RWPE2 (cell line): ENCODE measurements at regions not wholly inside any gene's neighbourhood (a gene's known extent, or its start where the extent isn't known, plus 50 kb on each side); places are given as distances from the start of the nearest gene placed in this dataset.

Experiments
- ATAC-seq: fragments of 200-7000 bp; cut with Tn5 transposase; 3 replicates; pipeline ENCODE4 v1.9.1; 2021; ENCODE audit warnings: low read depth
- DNase-seq: peaks from one replicate; pipeline ENCODE4 v3.0.0-alpha.2; 2020; ENCODE audit warnings: low spot score
- H3K27ac ChIP-seq: fragments of 450-650 bp; 2 replicates; pipeline ENCODE4 v1.5.1; 2017; ENCODE audit warnings: mild to moderate bottlenecking; ENCODE audit not compliant: poor library complexity, severe bottlenecking
- H3K27me3 ChIP-seq: fragments of 250-450 bp; sonication (Bioruptor Pico); 2 replicates; pipeline ENCODE4 v1.5.1; 2021; ENCODE audit warnings: mild to moderate bottlenecking, moderate library complexity; ENCODE audit not compliant: insufficient read depth, poor library complexity, severe bottlenecking
- H3K36me3 ChIP-seq: fragments of 250-450 bp; sonication (Bioruptor Pico); 2 replicates; pipeline ENCODE4 v1.5.1; 2020; ENCODE audit warnings: low read depth, mild to moderate bottlenecking, moderate library complexity
- H3K4me1 ChIP-seq: fragments of 250-450 bp; sonication (Bioruptor Pico); 2 replicates; pipeline ENCODE4 v1.5.1; 2021; ENCODE audit warnings: mild to moderate bottlenecking, moderate library complexity; ENCODE audit not compliant: insufficient read depth, poor library complexity, severe bottlenecking
- H3K4me3 ChIP-seq: fragments of 250-450 bp; sonication (Bioruptor Pico); 2 replicates; pipeline ENCODE4 v1.5.1; 2021; ENCODE audit warnings: mild to moderate bottlenecking, moderate library complexity; ENCODE audit not compliant: severe bottlenecking
- H3K9me3 ChIP-seq: fragments of 250-450 bp; sonication (Bioruptor Pico); 2 replicates; pipeline ENCODE4 v1.5.1; 2021; ENCODE audit warnings: mild to moderate bottlenecking, moderate library complexity; ENCODE audit not compliant: severe bottlenecking
- TF ChIP-seq, protein P1 (sequence below): fragments of 450-650 bp; IDR thresholded peaks from one replicate; pipeline ENCODE4 v1.5.1; 2017; ENCODE audit warnings: mild to moderate bottlenecking, moderate library complexity; ENCODE audit not compliant: poor library complexity, severe bottlenecking

DNA sequence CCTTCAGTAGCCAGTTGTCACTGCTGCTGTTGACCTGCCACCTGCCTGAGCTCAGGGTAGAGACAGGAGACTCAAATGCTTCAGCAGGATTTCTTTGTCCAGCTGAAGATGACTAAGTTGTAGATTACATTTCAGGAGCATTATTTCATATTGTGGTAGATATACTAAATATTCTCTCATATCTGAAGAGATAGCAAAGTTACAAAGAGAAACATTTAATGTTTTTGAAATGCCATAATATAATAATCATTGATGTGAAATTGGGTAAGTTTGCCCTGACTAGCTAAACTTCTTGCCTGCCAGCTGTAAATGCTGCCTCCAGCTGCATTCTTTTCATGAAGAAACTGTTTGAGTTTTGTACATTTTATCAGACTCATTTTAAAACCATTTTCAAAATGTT lies 247.6 kb upstream of the CNKSR2 start:
- Histone ChIP-seq H3K4me3 (no peak overlapping the region), H3K27me3 (no peaks in the 10 kb centered on the region), H3K36me3 (no peaks in the 10 kb centered on the region), H3K27ac (no peak overlapping the region), H3K9me3 (no peaks in the 10 kb centered on the region), H3K4me1 (no peaks in the 10 kb centered on the region)
- ATAC-seq (no peak), DNase-seq (no peak)
- TF ChIP-seq, protein P1, sequence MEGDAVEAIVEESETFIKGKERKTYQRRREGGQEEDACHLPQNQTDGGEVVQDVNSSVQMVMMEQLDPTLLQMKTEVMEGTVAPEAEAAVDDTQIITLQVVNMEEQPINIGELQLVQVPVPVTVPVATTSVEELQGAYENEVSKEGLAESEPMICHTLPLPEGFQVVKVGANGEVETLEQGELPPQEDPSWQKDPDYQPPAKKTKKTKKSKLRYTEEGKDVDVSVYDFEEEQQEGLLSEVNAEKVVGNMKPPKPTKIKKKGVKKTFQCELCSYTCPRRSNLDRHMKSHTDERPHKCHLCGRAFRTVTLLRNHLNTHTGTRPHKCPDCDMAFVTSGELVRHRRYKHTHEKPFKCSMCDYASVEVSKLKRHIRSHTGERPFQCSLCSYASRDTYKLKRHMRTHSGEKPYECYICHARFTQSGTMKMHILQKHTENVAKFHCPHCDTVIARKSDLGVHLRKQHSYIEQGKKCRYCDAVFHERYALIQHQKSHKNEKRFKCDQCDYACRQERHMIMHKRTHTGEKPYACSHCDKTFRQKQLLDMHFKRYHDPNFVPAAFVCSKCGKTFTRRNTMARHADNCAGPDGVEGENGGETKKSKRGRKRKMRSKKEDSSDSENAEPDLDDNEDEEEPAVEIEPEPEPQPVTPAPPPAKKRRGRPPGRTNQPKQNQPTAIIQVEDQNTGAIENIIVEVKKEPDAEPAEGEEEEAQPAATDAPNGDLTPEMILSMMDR = no peak

DNA sequence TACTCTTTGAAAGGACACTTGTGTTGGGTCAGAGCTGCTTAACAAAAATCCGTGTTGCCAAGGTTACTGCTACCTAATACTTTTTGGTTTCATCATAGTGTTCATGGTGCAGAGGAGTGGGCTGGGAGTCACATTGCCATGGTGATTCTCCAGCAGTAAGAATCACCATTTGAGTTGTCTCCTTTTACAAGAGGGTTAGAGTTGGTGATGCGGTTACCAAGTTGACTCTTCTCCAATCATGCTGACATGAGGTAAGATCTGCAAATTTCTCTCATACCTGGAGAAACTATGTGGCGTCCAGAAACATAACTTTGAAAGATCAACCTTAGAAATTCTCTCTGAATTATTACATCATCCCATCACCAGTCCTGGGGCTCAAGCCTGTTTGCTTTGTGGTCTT lies 242.9 kb upstream of the CNKSR2 start:
- Histone ChIP-seq H3K4me3 (no peak overlapping the region), H3K9me3 (no peaks in the 10 kb centered on the region), H3K4me1 (no peaks in the 10 kb centered on the region), H3K27ac (no peak overlapping the region), H3K36me3 (no peaks in the 10 kb centered on the region), H3K27me3 (no peaks in the 10 kb centered on the region)
- ATAC-seq = no peak
- no peak for DNase-seq
- TF ChIP-seq, protein P1 = no peak

DNA sequence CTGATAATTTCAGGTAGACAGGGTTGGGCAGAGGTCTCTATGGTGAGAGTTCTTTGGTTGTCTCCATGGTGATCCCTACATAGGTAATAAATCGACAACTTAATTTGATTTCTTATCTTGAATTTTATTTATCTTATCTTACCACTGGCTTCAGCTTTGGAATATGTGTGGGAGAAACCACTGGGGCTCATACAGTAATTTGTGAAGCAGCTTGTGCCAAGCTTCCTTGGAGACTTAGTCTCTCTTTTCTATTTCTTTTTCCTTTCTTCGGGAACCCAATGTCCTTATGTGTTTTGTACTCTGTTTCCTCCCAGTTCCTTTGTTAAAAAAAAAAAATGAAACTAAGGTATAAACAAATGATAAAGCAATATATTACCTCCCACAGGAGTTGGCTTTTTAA lies 242.4 kb upstream of the CNKSR2 start:
- Histone ChIP-seq H3K27me3 (no peaks in the 10 kb centered on the region), H3K27ac (no peak overlapping the region), H3K9me3 (no peaks in the 10 kb centered on the region), H3K4me1 (no peaks in the 10 kb centered on the region), H3K36me3 (no peaks in the 10 kb centered on the region), H3K4me3 (no peak overlapping the region)
- TF ChIP-seq, protein P1 = no peak
- ATAC-seq (no peak), DNase-seq (no peak)

DNA sequence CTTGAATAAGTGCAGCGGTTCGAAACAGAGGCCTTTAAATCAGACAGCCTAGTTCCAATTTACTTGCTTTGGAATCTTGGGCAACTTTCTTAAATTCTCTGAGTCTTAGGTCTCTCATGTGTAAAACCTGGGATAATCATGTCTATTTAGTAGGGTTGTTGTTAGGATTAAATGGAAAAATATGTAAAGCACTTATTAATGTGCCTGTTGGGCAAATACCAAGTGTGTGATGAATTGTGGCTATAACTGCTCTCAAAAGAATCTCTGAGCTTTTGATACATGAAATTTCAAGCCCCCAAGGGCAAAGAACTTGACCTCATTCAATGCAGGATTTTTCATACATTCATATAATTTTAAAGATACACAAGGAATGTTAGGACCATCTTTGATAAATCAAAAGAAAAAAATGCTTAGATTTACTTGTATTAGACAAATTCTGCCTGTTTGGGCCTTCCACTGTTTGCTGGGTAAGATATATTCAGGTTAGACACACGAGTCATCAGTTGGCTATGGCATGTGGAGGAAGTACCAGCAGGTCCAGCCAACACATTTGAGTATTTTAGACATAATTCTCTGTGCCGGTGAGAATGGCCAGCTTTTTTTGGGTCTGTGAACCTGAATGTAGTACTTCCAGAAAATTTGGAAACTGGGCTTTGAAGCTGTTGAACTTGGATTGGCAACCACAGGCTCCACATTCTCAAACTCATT lies 241.4 kb upstream of the CNKSR2 start:
- H3K4me3 ChIP-seq = no peak overlapping the region
- no peaks in the 10 kb centered on the region for H3K4me1 ChIP-seq
- H3K27ac ChIP-seq = peak overlapping the region; percentile 23
- no peaks in the 10 kb centered on the region for H3K27me3 ChIP-seq
- DNase-seq = no peak
- TF ChIP-seq, protein P1 = no peak
- ATAC-seq = no peak
- no peaks in the 10 kb centered on the region for H3K9me3 ChIP-seq
- H3K36me3 ChIP-seq = no peaks in the 10 kb centered on the region

DNA sequence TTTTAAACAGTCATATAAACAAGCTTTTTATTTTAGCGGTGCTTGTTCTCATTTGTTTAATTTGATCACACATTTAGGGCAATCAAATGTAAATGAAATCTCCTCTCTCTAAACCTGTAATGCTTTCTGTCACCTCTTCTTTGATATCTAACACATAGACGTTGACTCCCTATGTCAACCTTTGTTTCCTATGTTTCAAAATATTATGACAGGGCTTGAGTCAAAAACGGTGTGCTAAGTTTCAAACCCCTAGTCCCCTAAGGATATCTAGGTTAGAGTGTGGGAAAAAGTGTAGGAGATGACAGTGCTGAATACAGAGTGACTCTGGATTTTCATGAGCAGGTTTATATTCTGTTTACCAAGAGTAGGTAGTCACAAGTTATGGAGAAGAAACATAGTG lies 224.0 kb upstream of the CNKSR2 start:
- Histone ChIP-seq H3K36me3 (no peaks in the 10 kb centered on the region), H3K27me3 (no peaks in the 10 kb centered on the region), H3K27ac (no peak overlapping the region), H3K4me1 (no peaks in the 10 kb centered on the region), H3K9me3 (no peaks in the 10 kb centered on the region), H3K4me3 (no peak overlapping the region)
- ATAC-seq (no peak), DNase-seq (no peak)
- TF ChIP-seq, protein P1 = no peak
